Spleen (tissue), 11 donors: ENCODE measurements at regions not wholly inside any gene's neighbourhood (a gene's known extent, or its start where the extent isn't known, plus 50 kb on each side); places are given as distances from the start of the nearest gene placed in this dataset.
A peak's percentile ranks its signal among the peaks of the same experiment; 100 is the strongest.
"Not testable (repeated sequence)": the region's sequence is repeated elsewhere in the genome, so short reads cannot be mapped to it uniquely, and the experiment has no call there.

Experiments used
- DNase-seq: peaks from one replicate; pipeline ENCODE4 v3.0.0-alpha.2; 2020
- H3K27ac ChIP-seq, 8 donors: fragments of 200-600 bp; sonication (generic) in 7 of 8; 1 replicate in 4 of 8; 2 replicates in 4 of 8; pipeline versions ENCODE4 v1.5.0 to v1.8.0; 2016 to 2021; ENCODE audit warnings: inconsistent platforms in 4 of 8, mild to moderate bottlenecking in 4 of 8, moderate library complexity in 1 of 8
- H3K27me3 ChIP-seq, 7 donors: fragments of 200-600 bp; sonication (generic) in 6 of 7; replicated peaks in 1 of 7; 1 replicate in 4 of 7; 2 replicates in 3 of 7; pipeline versions ENCODE4 v1.5.0 to v1.8.0; 2016 to 2021; ENCODE audit warnings: inconsistent platforms in 3 of 7, mild to moderate bottlenecking in 1 of 7
- H3K36me3 ChIP-seq, 6 donors: fragments of 200-600 bp; sonication (generic) in 5 of 6; 1 replicate in 4 of 6; 2 replicates in 2 of 6; pipeline versions ENCODE4 v1.5.0 to v1.8.0; 2016 to 2021; ENCODE audit warnings: inconsistent platforms in 2 of 6
- H3K4me1 ChIP-seq, 6 donors: fragments of 200-600 bp; sonication (generic) in 5 of 6; 1 replicate in 3 of 6; 2 replicates in 3 of 6; pipeline versions ENCODE4 v1.5.0 to v1.8.0; 2016 to 2021; ENCODE audit warnings: inconsistent platforms in 3 of 6
- H3K4me3 ChIP-seq, 8 donors: fragments of 200-600 bp; sonication (generic) in 7 of 8; 1 replicate in 4 of 8; 2 replicates in 4 of 8; pipeline versions ENCODE4 v1.5.0 to v1.8.0; 2016 to 2021; ENCODE audit warnings: inconsistent platforms in 4 of 8, mild to moderate bottlenecking in 4 of 8, moderate library complexity in 2 of 8
- H3K9me3 ChIP-seq, 8 donors: fragments of 200-600 bp; sonication (generic) in 7 of 8; 1 replicate in 4 of 8; 2 replicates in 4 of 8; pipeline versions ENCODE4 v1.5.0 to v1.8.0; 2016 to 2021; ENCODE audit warnings: inconsistent platforms in 4 of 8
- POLR2A ChIP-seq, 3 donors: fragments of 450-650 bp; IDR thresholded peaks; one replicate each; pipeline ENCODE4 v1.5.1; 2017; ENCODE audit warnings: antibody characterized with exemption in 3 of 3, mild to moderate bottlenecking in 1 of 3
- POLR2AphosphoS5 ChIP-seq, 3 donors: sonication (generic); formaldehyde crosslinking; IDR thresholded peaks; one replicate each; pipeline ENCODE4 v1.5.1; 2017; ENCODE audit warnings: antibody characterized with exemption in 3 of 3
- WGBS, 5 donors: extraction: QIAGEN DNeasy Blood & Tissue Kit in 3 of 5; methylation state at CpG; one replicate each; pipeline versions ENCODE4 v1.1.5 to v1.1.7; 2013 to 2018; 5-methylcytosine and 5-hydroxymethylcytosine counted together
- intact Hi-C: fragments of 100-400 bp; cut with DNase I; formaldehyde crosslinking; loops from one replicate; pipeline ENCODE4 v1.15.0; 2023; ENCODE audit warnings: low total_unique reads
- TF ChIP-seq, protein P1 (sequence below), 11 experiments: fragments of 200-600 bp in 7 of 11; fragments of 450-650 bp in 4 of 11; sonication (generic) in 4 of 11; IDR thresholded peaks in 8 of 11; conservative IDR thresholded peaks in 3 of 11; 1 replicate in 7 of 11; 2 replicates in 4 of 11; pipeline versions ENCODE4 v1.4.0 to v1.8.0; 2016 to 2021; ENCODE audit warnings: antibody characterized with exemption in 11 of 11, inconsistent platforms in 4 of 11, mild to moderate bottlenecking in 1 of 11
- donor health status: healthy with polysubstance abuse.
- donor health status: DM: no; HTN: no; CAD: no; lungs with moderate emphysema.
- donor health status: DM: no; HTN: no; CAD: no.
- donor health status: Bipolar disorder and iron deficiency.
- donor health status: healthy.
- donor health status: DM: no; HTN: no; CAD: no.
- donor health status: DM: yes; HTN: yes; CAD: no.

DNA sequence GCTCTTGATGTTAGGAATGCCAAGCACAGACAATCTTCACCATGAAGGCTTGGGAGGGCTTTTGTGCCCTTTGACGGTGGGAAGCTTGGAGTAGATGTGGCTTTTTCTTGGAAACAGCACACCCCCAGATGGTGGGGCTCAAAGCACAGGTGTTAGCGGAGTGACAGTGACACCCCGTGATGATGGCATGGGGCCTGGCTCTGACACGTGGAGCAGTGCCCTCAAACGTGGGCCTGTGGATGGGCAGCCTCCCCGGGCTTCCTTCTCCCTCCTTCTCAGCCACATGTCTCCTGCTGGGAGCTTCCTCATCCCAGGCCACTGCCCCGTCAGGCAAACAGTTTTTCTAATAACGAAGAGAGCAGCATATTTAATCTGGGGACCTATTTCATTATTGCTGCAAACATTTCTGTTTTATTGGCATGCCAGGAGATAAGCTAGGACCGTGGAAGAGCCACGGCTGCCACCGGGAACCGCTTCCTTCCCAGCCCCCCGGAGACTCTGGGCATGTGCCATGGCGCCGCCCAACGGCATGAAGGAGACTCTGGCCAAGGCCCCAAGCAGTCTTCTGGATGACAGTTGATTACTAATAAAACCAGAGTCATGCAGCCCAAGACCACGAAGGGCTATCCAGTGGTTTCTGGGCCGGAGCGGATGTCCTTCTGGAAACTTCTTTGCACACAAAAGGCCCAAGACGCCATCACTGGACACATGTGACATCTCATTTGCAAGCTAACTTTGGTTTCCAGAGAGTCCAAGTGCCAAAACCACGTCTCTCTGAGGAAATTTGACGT lies 280.3 kb upstream of the FOXF1 start:
- H3K36me3 ChIP-seq: no peaks in the 10 kb centered on the region
- no peak overlapping the region for H3K4me3 ChIP-seq
- 82 to 87% (median 83%) methylated on average over 22 of the region's 22 CpGs for WGBS, 5 donors
- peak; percentile 42 for DNase-seq
- H3K27ac ChIP-seq: no peak overlapping the region
- TF ChIP-seq, protein P1, sequence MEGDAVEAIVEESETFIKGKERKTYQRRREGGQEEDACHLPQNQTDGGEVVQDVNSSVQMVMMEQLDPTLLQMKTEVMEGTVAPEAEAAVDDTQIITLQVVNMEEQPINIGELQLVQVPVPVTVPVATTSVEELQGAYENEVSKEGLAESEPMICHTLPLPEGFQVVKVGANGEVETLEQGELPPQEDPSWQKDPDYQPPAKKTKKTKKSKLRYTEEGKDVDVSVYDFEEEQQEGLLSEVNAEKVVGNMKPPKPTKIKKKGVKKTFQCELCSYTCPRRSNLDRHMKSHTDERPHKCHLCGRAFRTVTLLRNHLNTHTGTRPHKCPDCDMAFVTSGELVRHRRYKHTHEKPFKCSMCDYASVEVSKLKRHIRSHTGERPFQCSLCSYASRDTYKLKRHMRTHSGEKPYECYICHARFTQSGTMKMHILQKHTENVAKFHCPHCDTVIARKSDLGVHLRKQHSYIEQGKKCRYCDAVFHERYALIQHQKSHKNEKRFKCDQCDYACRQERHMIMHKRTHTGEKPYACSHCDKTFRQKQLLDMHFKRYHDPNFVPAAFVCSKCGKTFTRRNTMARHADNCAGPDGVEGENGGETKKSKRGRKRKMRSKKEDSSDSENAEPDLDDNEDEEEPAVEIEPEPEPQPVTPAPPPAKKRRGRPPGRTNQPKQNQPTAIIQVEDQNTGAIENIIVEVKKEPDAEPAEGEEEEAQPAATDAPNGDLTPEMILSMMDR (IDR thresholded peaks at IDR 0.05 in 8 of 11, conservative IDR thresholded peaks at IDR 0.05 in 3 of 11): no peak
- no peak for TF ChIP-seq POLR2AphosphoS5 (IDR thresholded peaks at IDR 0.05)
- TF ChIP-seq POLR2A (IDR thresholded peaks at IDR 0.05): no peak
- no peaks in the 10 kb centered on the region for H3K9me3 ChIP-seq
- intact Hi-C loops: no loop called here
- H3K4me1 ChIP-seq: no peaks in the 10 kb centered on the region
- H3K27me3 ChIP-seq: peaks cover 0 to 60% (median 9%) of the 10 kb centered on the region in 7 donors

DNA sequence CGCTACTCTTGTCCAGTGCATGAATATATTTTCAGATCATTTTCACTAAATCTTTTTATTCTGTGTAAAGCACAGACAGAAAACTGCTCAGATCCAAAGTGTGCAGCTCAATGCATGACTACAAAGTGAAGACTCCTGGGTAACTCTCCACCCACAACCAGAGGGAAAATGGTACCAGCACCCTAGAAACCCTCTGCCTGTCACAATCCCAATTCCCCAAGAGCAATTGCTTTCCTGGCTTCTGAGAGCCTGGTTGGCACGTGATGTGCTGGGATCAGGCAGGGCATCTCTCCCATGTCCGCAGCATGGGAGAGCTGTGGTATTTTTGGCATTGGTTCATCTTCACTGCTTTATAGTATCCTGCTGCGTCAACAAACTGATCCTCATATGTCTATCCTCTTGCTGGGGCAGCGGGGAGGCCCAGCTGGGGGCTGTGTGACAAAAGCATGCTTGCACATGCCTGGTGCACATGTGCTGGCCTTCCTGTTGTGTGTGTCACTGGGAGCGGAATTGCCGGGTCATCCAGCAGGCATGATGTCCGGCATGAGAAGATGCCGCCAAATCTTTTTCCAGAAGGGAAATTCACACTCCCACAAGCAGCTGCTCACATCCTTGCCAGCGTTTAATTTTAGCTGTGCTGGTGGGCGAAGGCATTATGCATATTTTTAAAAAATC lies 278.9 kb upstream of the FOXF1 start:
- DNase-seq: peak; percentile 39
- no peak overlapping the region for H3K4me3 ChIP-seq
- intact Hi-C loops: no loop called here
- no peaks in the 10 kb centered on the region for H3K4me1 ChIP-seq
- WGBS, 5 donors: 78 to 91% (median 85%) methylated on average over 7 to 11 of the region's 11 CpGs
- H3K27ac ChIP-seq: no peak overlapping the region
- no peaks in the 10 kb centered on the region for H3K9me3 ChIP-seq
- TF ChIP-seq POLR2A (IDR thresholded peaks at IDR 0.05) (no peak), POLR2AphosphoS5 (IDR thresholded peaks at IDR 0.05) (no peak)
- TF ChIP-seq, protein P1 (IDR thresholded peaks at IDR 0.05 in 8 of 11, conservative IDR thresholded peaks at IDR 0.05 in 3 of 11): no peak
- peaks cover 0 to 56% (median 9%) of the 10 kb centered on the region in 7 donors for H3K27me3 ChIP-seq
- H3K36me3 ChIP-seq: no peaks in the 10 kb centered on the region

DNA sequence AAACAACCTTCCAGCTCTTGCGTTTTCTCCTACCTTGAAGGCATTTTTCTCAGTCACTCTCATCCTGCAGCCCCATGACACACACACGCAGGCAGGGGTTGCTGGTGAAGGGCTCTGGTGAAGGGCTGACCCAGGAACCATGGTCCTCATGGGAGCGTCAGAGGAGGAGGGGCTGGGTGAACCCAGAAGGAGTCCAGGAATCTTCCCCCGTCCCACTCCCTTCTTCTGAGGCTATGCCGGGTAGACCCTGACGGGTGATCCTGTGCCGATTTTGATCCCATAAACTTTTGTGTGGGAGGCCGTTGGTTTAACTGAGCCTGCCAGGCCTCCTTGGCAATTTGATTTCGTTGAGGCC lies 278.4 kb upstream of the FOXF1 start:
- intact Hi-C loops: no loop called here
- H3K4me1 ChIP-seq: no peaks in the 10 kb centered on the region
- 80 to 89% (median 88%) methylated on average over 9 of the region's 9 CpGs for WGBS, 5 donors
- H3K9me3 ChIP-seq: no peaks in the 10 kb centered on the region
- DNase-seq: peak; percentile 37
- no peak for TF ChIP-seq POLR2AphosphoS5 (IDR thresholded peaks at IDR 0.05)
- TF ChIP-seq, protein P1 (IDR thresholded peaks at IDR 0.05 in 8 of 11, conservative IDR thresholded peaks at IDR 0.05 in 3 of 11): no peak
- no peak overlapping the region for H3K27ac ChIP-seq
- peaks cover 0 to 51% (median 9%) of the 10 kb centered on the region in 7 donors for H3K27me3 ChIP-seq
- no peak overlapping the region for H3K4me3 ChIP-seq
- no peaks in the 10 kb centered on the region for H3K36me3 ChIP-seq

DNA sequence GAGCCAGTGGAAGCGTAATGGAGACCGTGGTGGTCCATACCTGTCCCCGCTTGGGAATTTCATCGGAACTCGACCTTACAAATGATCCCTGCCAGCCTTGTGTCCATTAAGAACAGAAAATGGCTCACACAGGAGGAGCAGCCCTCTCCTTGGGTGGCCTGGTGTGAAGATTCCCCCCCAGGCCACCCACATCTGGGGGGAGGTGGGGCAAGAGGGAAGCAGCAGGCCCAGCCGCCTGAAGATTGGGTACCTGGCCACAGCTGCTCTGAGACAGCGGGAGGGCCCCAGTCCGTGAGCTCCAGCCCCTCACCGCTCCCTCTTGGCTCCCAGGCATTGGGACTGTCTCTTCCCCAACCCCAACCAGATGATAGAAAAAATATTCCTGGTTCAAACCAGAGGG lies 277.8 kb upstream of the FOXF1 start:
- DNase-seq: no peak

DNA sequence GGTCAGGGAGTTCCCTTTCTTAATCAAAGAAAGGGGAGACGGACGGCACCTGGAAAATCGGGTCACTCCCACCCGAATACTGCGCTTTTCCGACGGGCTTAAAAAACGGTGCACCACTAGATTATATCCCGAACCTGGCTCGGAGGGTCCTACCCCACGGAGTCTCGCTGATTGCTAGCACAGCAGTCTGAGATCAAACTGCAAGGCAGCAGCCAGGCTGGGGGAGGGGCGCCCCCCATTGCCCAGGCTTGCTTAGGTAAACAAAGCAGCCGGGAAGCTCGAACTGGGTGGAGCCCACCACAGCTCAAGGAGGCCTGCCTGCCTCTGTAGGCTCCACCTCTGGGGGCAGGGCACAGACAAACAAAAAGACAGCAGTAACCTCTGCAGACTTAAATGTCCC lies 276.8 kb upstream of the FOXF1 start:
- H3K4me1 ChIP-seq, H3K36me3 ChIP-seq, H3K9me3 ChIP-seq, DNase-seq, H3K4me3 ChIP-seq, H3K27ac ChIP-seq, intact Hi-C loops: not testable (repeated sequence)
- WGBS, 5 donors: 61 to 87% (median 79%) methylated on average over 6 to 15 of the region's 15 CpGs; no CpG with 5 or more reads in 1 of the 5 donors
- peaks cover 0 to 38% (median 6%) of the 10 kb centered on the region in 7 donors for H3K27me3 ChIP-seq

More for the DNA sequence above, 277.8 kb upstream of the FOXF1 start:
- no peaks in the 10 kb centered on the region for H3K9me3 ChIP-seq
- no peak overlapping the region for H3K4me3 ChIP-seq
- no peak overlapping the region for H3K27ac ChIP-seq
- TF ChIP-seq POLR2A (IDR thresholded peaks at IDR 0.05): no peak
- TF ChIP-seq, protein P1 (IDR thresholded peaks at IDR 0.05 in 8 of 11, conservative IDR thresholded peaks at IDR 0.05 in 3 of 11): no peak
- TF ChIP-seq POLR2AphosphoS5 (IDR thresholded peaks at IDR 0.05): no peak
- peaks cover 0 to 46% (median 6%) of the 10 kb centered on the region in 7 donors for H3K27me3 ChIP-seq
- 87 to 96% (median 91%) methylated on average over 6 to 9 of the region's 9 CpGs for WGBS, 5 donors
- H3K4me1 ChIP-seq: no peaks in the 10 kb centered on the region
- intact Hi-C loops: no loop called here
- H3K36me3 ChIP-seq: no peaks in the 10 kb centered on the region
